Fibroblast of villous mesenchyme (primary cell): ENCODE measurements at regions not wholly inside any gene's neighbourhood (a gene's known extent, or its start where the extent isn't known, plus 50 kb on each side); places are given as distances from the start of the nearest gene placed in this dataset.

ENCODE experiments used
- DNase-seq: peaks from one replicate; pipeline ENCODE4 v3.0.0-alpha.2; 2010; ENCODE audit warnings: low read depth
- H3K4me3 ChIP-seq: 2 replicates; pipeline ENCODE4 v1.5.1; 2011; ENCODE audit warnings: low read depth, mild to moderate bottlenecking, low read length
- CTCF ChIP-seq: IDR thresholded peaks from 2 replicates; pipeline ENCODE4 v1.5.1; 2012; ENCODE audit warnings: low read depth, mild to moderate bottlenecking, low read length; ENCODE audit not compliant: insufficient read depth

GRCh38 chr1:229841230-229841629 is 215.2 kb downstream of the URB2 start:
- no peak for DNase-seq
- TF ChIP-seq CTCF: no peak

GRCh38 chr1:229842302-229843255 is 216.5 kb downstream of the URB2 start:
- peak; percentile 13 for DNase-seq
- no peak overlapping the region for H3K4me3 ChIP-seq
- no peak for TF ChIP-seq CTCF

More at GRCh38 chr1:229841230-229841629, 215.2 kb downstream of the URB2 start:
- H3K4me3 ChIP-seq: no peak overlapping the region

- peak; percentile 63 for DNase-seq
- peak; percentile 26 for TF ChIP-seq CTCF
- no peak overlapping the region for H3K4me3 ChIP-seq
Measured at GRCh38 chr1:229843627-229844238, 217.7 kb downstream of the URB2 start.

GRCh38 chr1:229844675-229845074 is 218.6 kb downstream of the URB2 start:
- DNase-seq: no peak
- no peak overlapping the region for H3K4me3 ChIP-seq
- no peak for TF ChIP-seq CTCF

- H3K4me3 ChIP-seq: no peak overlapping the region
- TF ChIP-seq CTCF: no peak
- no peak for DNase-seq
Measured at GRCh38 chr1:229845410-229846138, 219.5 kb downstream of the URB2 start.

GRCh38 chr1:229846351-229846750 is 220.3 kb downstream of the URB2 start:
- no peak for DNase-seq
- no peak overlapping the region for H3K4me3 ChIP-seq
- TF ChIP-seq CTCF: no peak
